Loucy (cell line): ENCODE measurements at regions not wholly inside any gene's neighbourhood (a gene's known extent, or its start where the extent isn't known, plus 50 kb on each side); places are given as distances from the start of the nearest gene placed in this dataset.

Experiments used
- H2AFZ ChIP-seq: fragments of 200-600 bp; sonication (generic); 2 replicates; pipeline ENCODE4 v1.6.0; 2016; ENCODE audit warnings: antibody characterized with exemption, mild to moderate bottlenecking, low read length, moderate library complexity
- H3F3A ChIP-seq: fragments of 200-600 bp; 2 replicates; pipeline ENCODE4 v1.6.0; 2016; ENCODE audit warnings: antibody characterized with exemption, low read depth, mild to moderate bottlenecking
- H3K27me3 ChIP-seq: fragments of 200-600 bp; sonication (generic); 2 replicates; pipeline ENCODE4 v1.6.1; 2014; ENCODE audit warnings: low read length, mild to moderate bottlenecking; ENCODE audit not compliant: insufficient read depth, poor library complexity, severe bottlenecking
- H3K36me3 ChIP-seq: fragments of 200-600 bp; sonication (generic); 2 replicates; pipeline ENCODE4 v1.6.1; 2016; ENCODE audit warnings: low read length; ENCODE audit not compliant: insufficient read depth
- H3K4me1 ChIP-seq: fragments of 200-600 bp; sonication (generic); 2 replicates; pipeline ENCODE4 v1.5.1; 2014; ENCODE audit warnings: low read length, mild to moderate bottlenecking; ENCODE audit not compliant: insufficient read depth, poor library complexity, severe bottlenecking
- H3K4me2 ChIP-seq: fragments of 200-600 bp; sonication (generic); 2 replicates; pipeline ENCODE4 v1.6.0; 2014; ENCODE audit warnings: antibody characterized with exemption, low read length, low read depth, mild to moderate bottlenecking; ENCODE audit not compliant: poor library complexity, severe bottlenecking
- H3K4me3 ChIP-seq: fragments of 200-600 bp; sonication (generic); 2 replicates; pipeline ENCODE4 v1.5.1; 2014; ENCODE audit warnings: low read length, mild to moderate bottlenecking, mixed read lengths; ENCODE audit not compliant: poor library complexity, severe bottlenecking
- H3K79me2 ChIP-seq: fragments of 200-600 bp; sonication (generic); 2 replicates; pipeline ENCODE4 v1.6.1; 2014; ENCODE audit warnings: low read length; ENCODE audit not compliant: insufficient read depth
- H3K9ac ChIP-seq: fragments of 200-600 bp; sonication (generic); 2 replicates; pipeline ENCODE4 v1.6.0; 2014; ENCODE audit warnings: mild to moderate bottlenecking, low read depth, low read length, moderate library complexity; ENCODE audit not compliant: poor library complexity, severe bottlenecking
- H3K9me2 ChIP-seq: fragments of 200-600 bp; sonication (generic); replicated peaks from 2 replicates; pipeline ENCODE4 v1.6.1; 2016; ENCODE audit warnings: low read depth, low read length, mixed read lengths
- H3K9me3 ChIP-seq: fragments of 200-600 bp; sonication (generic); 2 replicates; pipeline ENCODE4 v1.6.1; 2014; ENCODE audit warnings: mild to moderate bottlenecking, antibody characterized with exemption, low read length, low read depth; ENCODE audit not compliant: insufficient read depth
- H4K20me1 ChIP-seq: fragments of 200-600 bp; sonication (generic); 2 replicates; pipeline ENCODE4 v1.6.0; 2014; ENCODE audit warnings: antibody characterized with exemption, low read length, mild to moderate bottlenecking; ENCODE audit not compliant: insufficient read depth, poor library complexity, severe bottlenecking
- EZH2phosphoT487 ChIP-seq: fragments of 200-600 bp; IDR thresholded peaks from 2 replicates; pipeline ENCODE4 v1.6.1; 2018; ENCODE audit warnings: antibody characterized with exemption, mild to moderate bottlenecking, moderate library complexity, borderline replicate concordance
- TF ChIP-seq, protein P1 (sequence below): fragments of 200-600 bp; sonication (generic); conservative IDR thresholded peaks from 2 replicates; pipeline ENCODE4 v1.5.1; 2014; ENCODE audit warnings: mild to moderate bottlenecking, antibody characterized with exemption, low read length

GRCh38 chr2:71892423-71892730 lies 255.3 kb downstream of the CYP26B1 start:
- no peaks in the 10 kb centered on the region for H3K36me3 ChIP-seq
- H3F3A ChIP-seq = no peaks in the 10 kb centered on the region
- H3K27me3 ChIP-seq = no peaks in the 10 kb centered on the region
- no peaks in the 10 kb centered on the region for H3K79me2 ChIP-seq
- no peaks in the 10 kb centered on the region for H3K9me3 ChIP-seq
- no peaks in the 10 kb centered on the region for H3K4me1 ChIP-seq
- H3K4me2 ChIP-seq = no peak overlapping the region
- no peaks in the 10 kb centered on the region for H3K9me2 ChIP-seq
- no peak overlapping the region for H2AFZ ChIP-seq
- TF ChIP-seq, protein P1, sequence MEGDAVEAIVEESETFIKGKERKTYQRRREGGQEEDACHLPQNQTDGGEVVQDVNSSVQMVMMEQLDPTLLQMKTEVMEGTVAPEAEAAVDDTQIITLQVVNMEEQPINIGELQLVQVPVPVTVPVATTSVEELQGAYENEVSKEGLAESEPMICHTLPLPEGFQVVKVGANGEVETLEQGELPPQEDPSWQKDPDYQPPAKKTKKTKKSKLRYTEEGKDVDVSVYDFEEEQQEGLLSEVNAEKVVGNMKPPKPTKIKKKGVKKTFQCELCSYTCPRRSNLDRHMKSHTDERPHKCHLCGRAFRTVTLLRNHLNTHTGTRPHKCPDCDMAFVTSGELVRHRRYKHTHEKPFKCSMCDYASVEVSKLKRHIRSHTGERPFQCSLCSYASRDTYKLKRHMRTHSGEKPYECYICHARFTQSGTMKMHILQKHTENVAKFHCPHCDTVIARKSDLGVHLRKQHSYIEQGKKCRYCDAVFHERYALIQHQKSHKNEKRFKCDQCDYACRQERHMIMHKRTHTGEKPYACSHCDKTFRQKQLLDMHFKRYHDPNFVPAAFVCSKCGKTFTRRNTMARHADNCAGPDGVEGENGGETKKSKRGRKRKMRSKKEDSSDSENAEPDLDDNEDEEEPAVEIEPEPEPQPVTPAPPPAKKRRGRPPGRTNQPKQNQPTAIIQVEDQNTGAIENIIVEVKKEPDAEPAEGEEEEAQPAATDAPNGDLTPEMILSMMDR = no peak
- TF ChIP-seq EZH2phosphoT487 = no peak
- no peak overlapping the region for H3K4me3 ChIP-seq
- no peak overlapping the region for H3K9ac ChIP-seq
- H4K20me1 ChIP-seq = no peaks in the 10 kb centered on the region

DNA sequence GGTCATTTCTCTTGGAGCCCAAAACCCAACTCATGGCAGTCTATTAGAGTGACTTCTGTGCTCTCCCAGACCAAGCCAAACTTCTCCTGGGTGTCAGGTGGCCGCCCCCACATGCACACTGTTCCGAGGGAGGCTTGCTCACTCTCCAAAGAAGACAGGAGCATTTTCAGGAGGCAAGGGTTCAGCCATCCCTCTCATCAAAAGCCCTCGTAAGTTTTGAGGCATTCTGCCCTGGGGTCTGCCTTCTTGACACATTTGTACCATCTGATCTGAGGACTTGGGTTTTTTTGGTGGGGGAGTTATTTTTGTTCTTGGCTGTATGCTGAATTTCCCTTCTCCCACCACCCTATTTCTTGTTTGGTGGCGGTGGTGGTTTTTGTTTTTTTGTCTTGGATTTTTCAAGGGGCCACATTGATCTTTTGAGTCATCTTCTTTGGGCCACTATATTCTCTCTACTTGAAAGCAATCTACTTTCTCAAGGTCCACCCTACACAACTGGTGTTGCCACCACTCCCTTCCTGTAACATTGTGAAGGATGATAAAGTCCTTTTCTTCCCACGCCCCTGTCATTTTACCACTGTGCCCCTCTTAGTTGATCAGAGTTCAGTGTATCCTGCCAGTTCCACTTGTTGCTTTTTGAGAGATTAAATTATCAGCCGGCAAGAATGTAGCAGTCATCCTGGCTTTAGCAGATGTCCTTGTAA lies 255.8 kb downstream of the CYP26B1 start:
- Histone ChIP-seq H3K9ac (no peak overlapping the region), H3K36me3 (no peaks in the 10 kb centered on the region), H3F3A (no peaks in the 10 kb centered on the region), H2AFZ (no peak overlapping the region), H3K4me1 (no peaks in the 10 kb centered on the region), H3K4me3 (no peak overlapping the region), H3K9me3 (no peaks in the 10 kb centered on the region), H3K9me2 (no peaks in the 10 kb centered on the region), H3K4me2 (no peak overlapping the region), H3K79me2 (no peaks in the 10 kb centered on the region), H4K20me1 (no peaks in the 10 kb centered on the region), H3K27me3 (no peaks in the 10 kb centered on the region)
- TF ChIP-seq EZH2phosphoT487 = no peak
- TF ChIP-seq, protein P1 = no peak

GRCh38 chr2:71891155-71891554 lies 256.5 kb downstream of the CYP26B1 start:
- Histone ChIP-seq H4K20me1 (no peaks in the 10 kb centered on the region), H3K4me2 (no peak overlapping the region), H3K4me3 (no peak overlapping the region), H3K36me3 (no peaks in the 10 kb centered on the region), H3K4me1 (no peaks in the 10 kb centered on the region), H2AFZ (no peak overlapping the region), H3F3A (no peaks in the 10 kb centered on the region), H3K9me2 (no peaks in the 10 kb centered on the region), H3K79me2 (no peaks in the 10 kb centered on the region), H3K27me3 (no peaks in the 10 kb centered on the region), H3K9me3 (no peaks in the 10 kb centered on the region), H3K9ac (no peak overlapping the region)
- no peak for TF ChIP-seq EZH2phosphoT487
- TF ChIP-seq, protein P1 = no peak
